ENCODE measurements at regions not wholly inside any gene's neighbourhood (a gene's known extent, or its start where the extent isn't known, plus 50 kb on each side); places are given as distances from the start of the nearest gene placed in this dataset. TPM values are rescaled to one million over a fixed set of nuclear protein-coding genes. Genes with fewer than 3 reads are reported as not detected.

GRCh38 chr20:63059684-63060056 lies 52.9 kb upstream of the BHLHE23 start:
- no peaks in the 10 kb centered on the region for H3K27me3 ChIP-seq (ENCODE audit: control insufficient read depth, insufficient read depth, low read length)

DNA sequence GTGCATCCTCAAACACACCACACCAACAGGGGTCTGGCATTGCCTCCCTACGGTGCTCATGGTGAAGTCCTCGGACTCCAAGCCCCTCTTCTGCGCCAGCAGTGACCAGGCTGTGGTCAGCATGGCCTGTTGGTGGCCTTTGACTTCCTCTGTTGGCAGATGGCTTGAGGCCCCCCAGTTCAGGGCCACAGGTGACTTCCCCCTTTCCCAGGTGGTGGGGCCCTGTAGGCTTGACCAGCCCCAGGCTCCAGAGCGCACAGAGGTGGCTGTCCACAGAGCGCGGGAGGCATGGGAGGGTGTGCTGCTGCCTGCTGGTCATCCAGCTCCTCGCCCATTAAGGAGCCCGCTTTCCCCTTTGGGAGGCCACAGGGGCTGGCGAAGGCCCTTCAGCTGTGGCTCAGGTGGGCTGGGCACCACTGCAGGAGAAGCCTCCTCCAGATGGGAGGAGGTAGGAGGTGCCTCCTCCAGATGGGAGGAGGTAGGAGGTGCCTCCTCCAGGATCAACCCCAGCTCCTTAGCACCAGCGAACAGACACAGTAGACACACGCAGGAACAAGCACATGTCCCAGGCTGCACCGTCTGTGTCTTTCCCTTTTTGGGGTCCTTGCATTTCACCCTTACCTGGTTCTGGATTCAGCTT lies 52.1 kb upstream of the BHLHE23 start:
- Histone ChIP-seq H3K4me3 (ENCODE audit: low read depth, low read length) (no peak overlapping the region), H3K9me3 (ENCODE audit: control insufficient read depth, insufficient read depth, low read length) (no peaks in the 10 kb centered on the region), H3K27ac (ENCODE audit: low read depth, low read length) (no peak overlapping the region), H3K27me3 (ENCODE audit: control insufficient read depth, insufficient read depth, low read length) (no peaks in the 10 kb centered on the region), H3K36me3 (ENCODE audit: control insufficient read depth, insufficient read depth, low read length) (no peaks in the 10 kb centered on the region), H3K4me1 (ENCODE audit: control insufficient read depth, insufficient read depth, low read length) (peaks cover 28% of the 10 kb centered on the region)
- no peak for DNase-seq (ENCODE audit: low read depth in 4 of 6, low spot score in 6 of 6)
- WGBS (ENCODE audit: insufficient coverage), result 82% methylated on average over 11 of the region's 12 CpGs

More at GRCh38 chr20:63059684-63060056, 52.9 kb upstream of the BHLHE23 start:
- DNase-seq (ENCODE audit: low read depth in 4 of 6, low spot score in 6 of 6), result no peak
- Histone ChIP-seq H3K27ac (ENCODE audit: low read depth, low read length) (no peak overlapping the region), H3K4me1 (ENCODE audit: control insufficient read depth, insufficient read depth, low read length) (peaks cover 31% of the 10 kb centered on the region), H3K9me3 (ENCODE audit: control insufficient read depth, insufficient read depth, low read length) (no peaks in the 10 kb centered on the region), H3K36me3 (ENCODE audit: control insufficient read depth, insufficient read depth, low read length) (no peaks in the 10 kb centered on the region), H3K4me3 (ENCODE audit: low read depth, low read length) (no peak overlapping the region)
- 85% methylated on average over 17 of the region's 17 CpGs for WGBS (ENCODE audit: insufficient coverage)

DNA sequence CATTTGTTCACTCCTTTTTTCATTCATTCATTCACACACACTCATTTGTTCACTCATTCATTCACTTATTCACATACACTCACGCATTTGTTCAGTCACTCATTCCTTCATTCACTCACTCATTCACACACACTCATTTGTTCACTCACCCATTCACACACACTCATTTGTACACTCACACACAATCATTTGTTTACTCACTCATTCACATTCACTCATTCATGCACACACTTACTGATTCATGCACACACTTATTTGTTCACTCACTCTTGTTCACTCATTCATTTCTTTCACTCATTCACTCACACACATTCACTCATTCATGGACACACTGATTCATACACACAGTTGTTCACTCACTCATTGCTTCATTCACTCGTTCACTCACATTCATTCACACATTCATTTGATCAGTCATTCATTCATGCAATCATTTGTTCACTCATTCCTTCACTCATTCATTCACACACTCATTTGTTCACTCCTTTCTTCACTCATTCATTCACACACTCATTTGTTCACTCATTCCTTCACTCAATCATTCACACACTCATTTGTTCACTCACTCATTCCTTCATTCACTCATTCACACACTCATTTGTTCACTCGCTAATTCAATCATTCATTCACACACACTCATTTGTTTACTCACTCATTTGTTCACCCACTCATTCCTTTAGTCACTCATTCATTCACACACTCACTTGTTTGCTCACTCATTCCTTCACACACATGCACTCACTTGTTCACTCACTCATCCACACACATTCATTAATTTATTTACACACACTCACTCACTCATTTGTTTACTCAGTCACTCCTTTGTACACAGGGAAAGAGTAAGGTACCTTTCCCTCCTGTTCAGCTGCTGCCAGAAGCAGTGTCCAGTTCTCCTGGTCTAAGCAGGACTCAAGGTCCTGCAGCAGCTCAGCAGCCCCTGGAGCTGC lies 50.7 kb upstream of the BHLHE23 start:
- H3K9me3 ChIP-seq (ENCODE audit: control insufficient read depth, insufficient read depth, low read length), result no peaks in the 10 kb centered on the region
- no peak overlapping the region for H3K4me3 ChIP-seq (ENCODE audit: low read depth, low read length)
- H3K27me3 ChIP-seq (ENCODE audit: control insufficient read depth, insufficient read depth, low read length), result no peaks in the 10 kb centered on the region
- no peak for DNase-seq (ENCODE audit: low read depth in 4 of 6, low spot score in 6 of 6)
- peaks cover 37% of the 10 kb centered on the region for H3K4me1 ChIP-seq (ENCODE audit: control insufficient read depth, insufficient read depth, low read length)
- no peak overlapping the region for H3K27ac ChIP-seq (ENCODE audit: low read depth, low read length)
- 79% methylated on average over 3 of the region's 3 CpGs for WGBS (ENCODE audit: insufficient coverage)
- no peaks in the 10 kb centered on the region for H3K36me3 ChIP-seq (ENCODE audit: control insufficient read depth, insufficient read depth, low read length)

- Histone ChIP-seq H3K36me3 (ENCODE audit: control insufficient read depth, insufficient read depth, low read length) (no peaks in the 10 kb centered on the region), H3K27ac (ENCODE audit: low read depth, low read length) (no peak overlapping the region), H3K4me1 (ENCODE audit: control insufficient read depth, insufficient read depth, low read length) (peaks cover 46% of the 10 kb centered on the region), H3K27me3 (ENCODE audit: control insufficient read depth, insufficient read depth, low read length) (no peaks in the 10 kb centered on the region), H3K9me3 (ENCODE audit: control insufficient read depth, insufficient read depth, low read length) (no peaks in the 10 kb centered on the region), H3K4me3 (ENCODE audit: low read depth, low read length) (no peak overlapping the region)
- WGBS (ENCODE audit: insufficient coverage), result 6% methylated on average over 35 of the region's 39 CpGs
- peak in 3 of 6 donors; percentile 45 to 86 (median 82) for DNase-seq (ENCODE audit: low read depth in 4 of 6, low spot score in 6 of 6)
Measured at GRCh38 chr20:63056236-63057170, 49.7 kb upstream of the BHLHE23 start.

Small RNA genes in the stretch of these regions (small RNA-seq; reads per million reads assigned to genes)
- not detected for gene RF00635 (ENCODE audit: low replicate concordance)

Data from spinal cord (tissue), 10 donors.